Keratinocyte (primary cell): ENCODE measurements at regions not wholly inside any gene's neighbourhood (a gene's known extent, or its start where the extent isn't known, plus 50 kb on each side); places are given as distances from the start of the nearest gene placed in this dataset.

Experiments used
- DNase-seq: peaks from one replicate; pipeline ENCODE4 v3.0.0-alpha.2; 2011; ENCODE audit warnings: low read depth, missing footprints, low spot score
- FAIRE-seq: peaks from 2 replicates; lab custom pipeline; 2011; peaks lifted over from hg19 to GRCh38; lab: Jason Lieb, UNC
- H2AFZ ChIP-seq: 2 replicates; pipeline ENCODE4 v1.6.0; 2012; ENCODE audit warnings: low read length, control low read depth, inconsistent platforms; ENCODE audit not compliant: control insufficient read depth
- H3K27ac ChIP-seq: 2 replicates; pipeline ENCODE4 v1.5.1; 2011; ENCODE audit warnings: low read length; ENCODE audit not compliant: control insufficient read depth, insufficient read depth
- H3K27me3 ChIP-seq: 3 replicates; pipeline ENCODE4 v1.6.0; 2011; ENCODE audit warnings: low read length; ENCODE audit not compliant: control insufficient read depth, insufficient read depth; ENCODE audit errors: extremely low read depth
- H3K36me3 ChIP-seq, 2 experiments: 2 replicates in 1 of 2; 3 replicates in 1 of 2; pipeline ENCODE4 v1.5.1; 2011; ENCODE audit warnings: low read length in 2 of 2, mild to moderate bottlenecking in 1 of 2; ENCODE audit not compliant: control insufficient read depth in 2 of 2, insufficient read depth in 2 of 2; ENCODE audit errors: extremely low read depth in 1 of 2
- H3K4me1 ChIP-seq: 3 replicates; pipeline ENCODE4 v1.5.1; 2011; ENCODE audit warnings: low read length; ENCODE audit not compliant: control insufficient read depth, insufficient read depth; ENCODE audit errors: extremely low read depth
- H3K4me2 ChIP-seq: 3 replicates; pipeline ENCODE4 v1.6.0; 2011; ENCODE audit warnings: low read depth, low read length; ENCODE audit not compliant: control insufficient read depth, insufficient read depth; ENCODE audit errors: extremely low read depth
- H3K4me3 ChIP-seq, 3 experiments: fragments of 200-600 bp in 1 of 3; sonication (generic) in 1 of 3; 2 replicates in 2 of 3; 3 replicates in 1 of 3; pipeline ENCODE4 v1.5.1; 2011 to 2016; ENCODE audit warnings: low read length in 3 of 3, mild to moderate bottlenecking in 3 of 3, control low read depth in 2 of 3, inconsistent platforms in 1 of 3, low read depth in 1 of 3, mixed read lengths in 1 of 3, mixed run types in 1 of 3, moderate library complexity in 1 of 3; ENCODE audit not compliant: control insufficient read depth in 2 of 3, insufficient read depth in 2 of 3; ENCODE audit errors: extremely low read depth in 1 of 3
- H3K79me2 ChIP-seq: 2 replicates; pipeline ENCODE4 v1.6.0; 2012; ENCODE audit warnings: low read length; ENCODE audit not compliant: control insufficient read depth, insufficient read depth
- H3K9ac ChIP-seq: 3 replicates; pipeline ENCODE4 v1.6.0; 2011; ENCODE audit warnings: low read length; ENCODE audit not compliant: control insufficient read depth, insufficient read depth; ENCODE audit errors: extremely low read depth
- H3K9me1 ChIP-seq: 3 replicates; pipeline ENCODE4 v1.6.0; 2011; ENCODE audit warnings: low read length; ENCODE audit not compliant: control insufficient read depth, insufficient read depth; ENCODE audit errors: extremely low read depth
- H3K9me3 ChIP-seq: 2 replicates; pipeline ENCODE4 v1.5.1; 2012; ENCODE audit warnings: low read depth, low read length; ENCODE audit not compliant: control insufficient read depth
- H4K20me1 ChIP-seq: 3 replicates; pipeline ENCODE4 v1.6.0; 2011; ENCODE audit warnings: low read length; ENCODE audit not compliant: control insufficient read depth, insufficient read depth; ENCODE audit errors: extremely low read depth
- CTCF ChIP-seq, 3 experiments: IDR thresholded peaks in 1 of 3; conservative IDR thresholded peaks in 1 of 3; optimal IDR thresholded peaks in 1 of 3; 2 replicates in 2 of 3; 3 replicates in 1 of 3; pipeline versions ENCODE3 to v1.5.1; 2011; ENCODE audit warnings: low read length in 3 of 3, mild to moderate bottlenecking in 3 of 3, moderate library complexity in 2 of 3, control low read depth in 1 of 3, inconsistent platforms in 1 of 3; ENCODE audit not compliant: insufficient read depth in 2 of 3; ENCODE audit errors: extremely low read depth in 1 of 3
- EZH2 ChIP-seq: IDR thresholded peaks from one replicate; pipeline ENCODE4 v1.6.1; 2012; ENCODE audit warnings: inconsistent platforms, mild to moderate bottlenecking, low read length, moderate library complexity
- dilution Hi-C: fragments of 300-500 bp; cut with MboI; formaldehyde crosslinking; loops from one replicate; pipeline ENCODE4 v1.7.0; 2020; ENCODE audit warnings: low sequenced_read_pairs; ENCODE audit not compliant: extremely low pct_ligation_motif_present

- H2AFZ ChIP-seq = no peak overlapping the region
- H3K27ac ChIP-seq = no peak overlapping the region
- no peaks in the 10 kb centered on the region for H3K4me1 ChIP-seq
- no peaks in the 10 kb centered on the region for H3K9me3 ChIP-seq
- no peaks in the 10 kb centered on the region for H4K20me1 ChIP-seq
- DNase-seq (no peak), FAIRE-seq (no peak)
- H3K27me3 ChIP-seq = no peaks in the 10 kb centered on the region
- no peaks in the 10 kb centered on the region for H3K79me2 ChIP-seq
- H3K9me1 ChIP-seq = no peaks in the 10 kb centered on the region
- no peak overlapping the region for H3K4me2 ChIP-seq
- no peak overlapping the region for H3K9ac ChIP-seq
- H3K4me3 ChIP-seq = no peak overlapping the region
- TF ChIP-seq CTCF (optimal IDR thresholded peaks at IDR 0.05 in 1 of 3, IDR thresholded peaks at IDR 0.05 in 1 of 3, conservative IDR thresholded peaks at IDR 0.05 in 1 of 3; ENCODE audit: extremely low read depth in 1 of 3, insufficient read depth in 2 of 3, low read length in 3 of 3) = no peak
- no peak for TF ChIP-seq EZH2
- dilution Hi-C loops = no loop called here
- no peaks in the 10 kb centered on the region for H3K36me3 ChIP-seq
These were observed 459.7 kb downstream of the BTG1 start for GRCh38 chr12:91685917-91686316.

- H3K9me1 ChIP-seq = no peaks in the 10 kb centered on the region
- H3K9ac ChIP-seq = no peak overlapping the region
- no peak for TF ChIP-seq EZH2
- TF ChIP-seq CTCF (optimal IDR thresholded peaks at IDR 0.05 in 1 of 3, IDR thresholded peaks at IDR 0.05 in 1 of 3, conservative IDR thresholded peaks at IDR 0.05 in 1 of 3; ENCODE audit: extremely low read depth in 1 of 3, insufficient read depth in 2 of 3, low read length in 3 of 3) = no peak
- H3K9me3 ChIP-seq = no peaks in the 10 kb centered on the region
- H3K4me2 ChIP-seq = no peak overlapping the region
- no peak overlapping the region for H2AFZ ChIP-seq
- no peak overlapping the region for H3K27ac ChIP-seq
- H3K27me3 ChIP-seq = no peaks in the 10 kb centered on the region
- no peak overlapping the region for H3K4me3 ChIP-seq
- dilution Hi-C loops = no loop called here
- H3K4me1 ChIP-seq = no peaks in the 10 kb centered on the region
- FAIRE-seq (no peak), DNase-seq (no peak)
- H4K20me1 ChIP-seq = no peaks in the 10 kb centered on the region
- no peaks in the 10 kb centered on the region for H3K36me3 ChIP-seq
- no peaks in the 10 kb centered on the region for H3K79me2 ChIP-seq
These were observed 463.9 kb downstream of the BTG1 start for GRCh38 chr12:91681751-91682150.
